HG03196 (cell line): ENCODE measurements at regions not wholly inside any gene's neighbourhood (a gene's known extent, or its start where the extent isn't known, plus 50 kb on each side); places are given as distances from the start of the nearest gene placed in this dataset.
"Not testable (repeated sequence)": the region's sequence is repeated elsewhere in the genome, so short reads cannot be mapped to it uniquely, and the experiment has no call there.

Experiments
- ATAC-seq: cut with Tn5 transposase; IDR thresholded peaks from one replicate; pipeline ENCODE4 v1.9.1; 2021; ENCODE audit not compliant: unreplicated experiment

DNA sequence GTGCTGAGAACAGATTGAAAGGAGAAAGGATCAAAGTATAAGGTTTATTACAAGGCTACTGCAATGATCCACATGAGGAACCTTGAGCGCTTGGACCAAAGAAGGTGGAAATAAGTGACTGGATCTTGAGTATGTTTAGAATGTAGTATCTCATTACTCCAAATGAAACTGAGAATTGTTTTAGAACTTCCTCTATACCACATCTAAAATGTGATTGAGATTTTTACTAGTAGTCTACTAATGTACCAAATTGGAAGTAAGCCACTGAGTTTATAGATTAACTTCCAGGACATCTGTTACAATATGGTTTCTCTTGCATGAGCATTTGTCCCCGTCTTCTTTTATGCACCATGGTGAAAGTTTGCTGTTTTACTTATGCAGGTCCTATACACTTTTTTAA, 300.5 kb downstream of the SUCLG1 start:
- ATAC-seq = no peak

DNA sequence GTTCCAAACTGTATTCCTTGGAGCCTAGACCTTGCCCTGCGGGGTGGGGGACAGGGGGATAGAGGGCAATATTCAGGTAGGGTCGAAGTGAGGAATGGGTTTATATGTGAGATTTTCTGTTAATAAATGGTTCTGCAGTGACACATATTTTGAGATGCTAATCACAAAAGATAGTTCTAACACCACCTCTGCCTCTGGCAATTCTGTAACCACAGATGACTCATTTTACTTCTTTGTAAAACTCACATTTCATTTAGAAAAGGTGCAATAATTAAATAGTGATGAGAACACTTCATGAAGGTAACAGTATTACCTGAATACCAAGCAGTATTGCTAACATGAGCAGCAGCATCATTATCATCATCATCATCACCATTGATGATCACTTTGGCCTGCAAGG, 306.6 kb downstream of the SUCLG1 start:
- no peak for ATAC-seq

- no peak for ATAC-seq
Measured at GRCh38 chr2:84144345-84144744, 314.7 kb downstream of the SUCLG1 start.

DNA sequence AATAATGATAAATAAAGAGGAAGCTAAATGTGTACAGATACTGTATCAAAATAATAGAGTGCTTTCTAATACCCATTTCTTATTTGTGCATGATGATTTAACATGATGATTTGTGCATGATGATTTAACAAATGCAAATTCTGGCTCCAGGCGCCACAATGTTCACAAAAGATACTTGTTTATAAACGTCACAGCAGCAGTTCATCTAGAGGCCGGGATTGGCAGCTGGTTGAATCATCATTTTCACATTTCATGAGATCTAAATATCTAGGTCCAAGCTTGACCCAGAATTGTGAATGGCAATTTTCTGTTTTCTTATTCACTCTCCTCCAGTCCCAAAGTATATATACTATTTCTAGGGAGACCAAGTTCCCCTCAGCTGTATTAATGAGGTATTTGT, 322.0 kb downstream of the SUCLG1 start:
- no peak for ATAC-seq

GRCh38 chr2:84132370-84132769, 326.7 kb downstream of the SUCLG1 start:
- no peak for ATAC-seq

DNA sequence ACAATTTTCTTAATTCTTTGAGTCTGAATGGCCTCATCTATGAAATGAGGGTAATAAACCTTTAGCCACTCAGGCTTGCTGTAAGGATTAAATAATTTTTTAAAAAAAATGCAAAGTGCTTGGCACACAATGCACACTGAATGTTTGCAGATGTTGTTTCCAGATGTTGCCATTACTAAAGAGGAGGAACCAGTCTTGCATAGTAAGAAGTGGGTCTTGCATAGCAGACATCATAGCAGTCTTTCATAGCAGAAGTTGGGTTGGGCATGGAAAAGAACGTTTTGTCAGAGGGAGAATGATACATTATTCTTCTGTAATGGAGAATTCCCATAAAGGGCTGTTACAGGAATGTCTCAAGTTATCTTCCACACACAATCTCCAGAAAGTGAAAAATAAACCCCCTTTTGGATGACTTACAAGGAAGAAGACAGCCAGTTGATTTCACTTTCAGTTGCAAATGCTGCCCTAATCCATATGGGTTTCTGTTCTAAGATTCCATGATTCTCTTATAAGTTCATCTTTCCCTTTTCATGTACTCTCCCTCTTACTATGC, 327.7 kb downstream of the SUCLG1 start:
- no peak for ATAC-seq

DNA sequence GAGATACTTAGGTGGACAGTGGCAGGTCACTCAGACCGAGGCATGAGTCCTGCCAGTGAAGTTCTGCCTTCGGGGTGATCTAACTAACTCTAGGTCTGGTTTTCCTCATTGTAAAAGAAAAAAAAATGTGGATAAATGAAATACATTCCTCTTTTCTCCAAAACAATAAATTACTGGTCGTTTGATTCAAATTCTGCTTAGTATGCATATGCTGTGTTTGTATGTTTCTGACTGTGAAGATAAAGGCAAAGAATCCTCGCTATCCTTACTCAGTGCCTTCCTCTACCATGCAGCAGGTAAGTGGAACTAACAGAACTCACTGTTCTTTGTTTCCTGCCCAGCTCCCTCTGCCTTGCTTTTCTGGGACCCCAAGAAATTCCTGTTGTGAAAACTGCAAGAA, 330.1 kb downstream of the SUCLG1 start:
- ATAC-seq = no peak

DNA sequence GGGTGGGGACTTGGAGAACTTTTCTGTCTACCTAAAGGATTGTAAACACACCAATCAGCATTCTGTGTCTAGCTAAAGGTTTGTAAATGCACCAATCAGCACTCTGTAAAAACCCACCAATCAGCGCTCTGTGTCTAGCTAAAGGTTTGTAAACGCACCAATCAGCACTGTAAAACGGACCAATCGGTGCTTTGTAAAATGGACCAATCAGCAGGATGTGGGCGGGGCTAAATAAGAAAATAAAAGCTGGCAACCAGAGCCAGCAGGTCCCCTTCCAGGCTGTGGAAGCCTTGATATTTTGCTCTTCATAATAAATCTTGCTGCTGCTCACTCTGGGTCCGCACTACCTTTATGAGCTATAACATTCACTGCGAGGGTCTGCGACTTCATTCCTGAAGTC, 331.3 kb downstream of the SUCLG1 start:
- ATAC-seq = not testable (repeated sequence)

DNA sequence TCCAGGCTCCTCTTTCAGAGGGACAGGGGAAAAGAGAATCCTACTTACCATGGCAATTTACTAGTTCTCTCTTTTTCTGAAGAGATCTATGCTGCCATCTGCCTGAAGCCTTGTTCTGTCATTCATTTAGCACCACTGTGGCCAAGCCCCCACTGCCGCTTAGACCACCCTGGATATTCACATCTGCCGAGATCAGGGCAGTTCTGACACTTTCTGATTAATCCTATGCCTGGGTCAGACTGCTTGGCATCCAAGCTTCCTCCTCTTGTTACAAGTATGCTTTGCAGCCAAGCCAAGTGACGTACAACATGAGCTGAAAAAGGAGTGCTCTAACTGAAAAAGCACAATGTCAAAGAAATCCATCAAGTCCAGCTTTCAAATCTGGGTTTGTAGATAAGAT, 332.6 kb downstream of the SUCLG1 start:
- no peak for ATAC-seq

GRCh38 chr2:84126084-84126483, 333.0 kb downstream of the SUCLG1 start:
- no peak for ATAC-seq

DNA sequence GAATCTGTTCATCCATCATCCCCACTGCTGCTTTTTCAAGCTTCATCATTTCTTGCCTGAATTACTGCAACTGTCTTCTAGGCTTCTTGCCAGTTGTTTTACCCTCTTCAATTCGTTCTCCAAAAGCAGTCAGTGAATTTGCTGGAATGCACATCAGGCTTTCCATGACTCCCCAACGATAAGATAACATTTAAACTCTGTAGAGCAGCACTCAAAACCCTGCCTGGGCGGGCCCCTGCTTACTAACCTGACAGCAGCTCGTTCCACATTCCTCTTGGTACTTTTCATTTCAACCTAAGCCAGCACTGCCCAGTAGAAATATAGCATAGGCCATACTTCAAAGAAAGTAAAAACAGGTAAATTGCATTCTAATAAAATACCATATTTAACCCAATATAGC, 342.9 kb downstream of the SUCLG1 start:
- ATAC-seq = no peak

DNA sequence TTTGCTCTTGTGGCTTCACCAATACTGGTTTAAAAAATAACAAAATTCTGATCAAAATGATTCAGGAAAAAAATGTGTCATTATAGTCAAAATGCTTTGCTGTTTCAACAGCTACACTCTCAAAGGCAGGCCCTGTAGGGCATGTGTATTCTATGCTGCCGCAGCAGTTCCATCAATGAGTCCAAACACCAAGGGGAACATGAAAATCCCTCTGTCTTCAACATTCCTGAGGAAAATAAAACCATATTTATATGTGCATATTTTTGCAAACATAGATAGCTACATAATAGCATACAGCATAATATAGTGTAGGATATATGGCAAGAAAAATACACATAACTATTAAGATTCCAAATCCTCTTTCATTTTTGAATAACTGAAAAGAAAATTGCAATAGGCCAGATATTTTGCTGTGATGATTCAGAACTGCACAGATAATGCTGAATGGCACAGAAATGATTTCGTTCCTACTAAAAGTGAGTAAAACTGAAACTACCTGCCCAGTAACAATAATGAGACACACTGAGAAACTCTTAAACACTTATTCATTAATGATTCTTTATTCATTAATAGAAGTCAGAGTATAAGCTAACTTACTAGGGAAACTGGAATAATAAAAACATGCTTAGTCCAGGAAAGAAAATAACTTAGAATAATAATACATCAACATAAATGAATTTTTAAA, 343.8 kb downstream of the SUCLG1 start:
- peak; percentile 99 for ATAC-seq

DNA sequence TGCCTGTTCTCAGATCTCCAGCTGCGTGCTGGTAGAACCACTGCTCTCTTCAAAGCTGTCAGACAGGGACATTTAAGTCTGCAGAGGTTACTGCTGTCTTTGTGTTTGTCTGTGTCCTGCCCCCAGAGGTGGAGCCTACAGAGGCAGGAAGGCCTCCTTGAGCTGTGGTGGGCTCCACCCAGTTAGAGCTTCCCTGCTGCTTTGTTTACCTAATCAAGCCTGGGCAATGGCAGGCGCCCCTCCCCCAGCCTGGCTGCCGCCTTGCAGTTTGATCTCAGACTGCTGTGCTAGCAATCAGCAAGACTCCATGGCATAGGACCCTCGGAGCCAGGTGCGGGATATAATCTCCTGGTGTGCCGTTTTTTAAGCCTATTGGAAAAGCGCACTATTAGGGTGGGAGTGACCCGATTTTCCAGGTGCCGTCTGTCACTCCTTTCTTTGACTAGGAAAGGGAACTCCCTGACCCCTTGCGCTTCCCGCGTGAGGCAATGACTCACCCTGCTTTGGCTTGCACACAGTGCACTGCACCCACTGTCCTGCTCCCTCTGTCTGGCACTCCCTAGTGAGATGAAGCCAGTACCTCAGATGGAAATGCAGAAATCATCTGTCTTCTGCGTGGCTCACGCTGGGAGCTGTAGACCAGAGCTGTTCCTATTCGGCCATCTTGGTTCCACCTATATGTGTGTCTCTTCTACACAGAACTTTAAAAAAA, 355.1 kb downstream of the SUCLG1 start:
- not testable (repeated sequence) for ATAC-seq

GRCh38 chr2:84102274-84102673, 356.8 kb downstream of the SUCLG1 start:
- ATAC-seq = no peak

GRCh38 chr2:84088656-84089055, 370.4 kb downstream of the SUCLG1 start:
- ATAC-seq = no peak

- ATAC-seq = no peak
Measured at GRCh38 chr2:84085562-84085961, 373.5 kb downstream of the SUCLG1 start.

- no peak for ATAC-seq
Measured at GRCh38 chr2:84084856-84085255, 374.2 kb downstream of the SUCLG1 start.

DNA sequence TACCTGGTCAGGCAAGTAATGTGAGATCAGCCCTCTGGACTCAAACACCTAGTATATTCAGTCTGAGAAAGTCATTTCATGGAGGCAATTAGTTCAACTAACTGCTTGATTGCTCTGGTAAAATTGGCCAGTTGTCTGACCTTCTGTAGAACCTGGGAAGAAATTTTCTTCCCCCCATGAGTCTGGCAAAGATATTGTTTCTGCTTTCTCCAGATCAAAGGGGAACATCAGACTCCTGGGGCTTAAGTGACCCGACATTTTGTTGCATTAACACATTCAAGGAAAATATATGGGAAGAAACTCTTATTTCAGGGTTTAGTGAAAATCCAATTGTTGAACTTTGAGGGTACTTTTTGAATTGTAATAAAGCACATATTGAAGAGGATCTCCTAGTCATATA, 375.1 kb downstream of the SUCLG1 start:
- ATAC-seq = no peak

- ATAC-seq = no peak
Measured at GRCh38 chr2:84078471-84078870, 380.6 kb downstream of the SUCLG1 start.

DNA sequence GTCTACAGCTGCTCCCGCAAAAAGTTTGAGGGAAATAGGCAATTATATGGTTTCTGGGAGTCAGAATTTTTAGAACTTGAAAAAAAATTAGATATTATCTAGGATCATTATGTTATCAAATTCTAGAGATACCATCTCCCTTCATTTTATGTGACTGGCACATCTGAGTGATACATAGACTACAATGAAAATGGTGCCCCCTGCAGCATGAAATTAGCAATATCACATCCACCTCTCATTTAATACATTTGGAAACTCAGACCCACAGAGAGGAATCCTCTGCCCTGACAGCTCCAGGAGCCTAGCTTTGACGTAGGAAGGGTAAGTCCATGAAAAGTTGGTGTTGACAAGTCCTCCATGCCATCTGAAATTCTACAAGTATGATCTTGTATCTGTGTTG, 381.6 kb downstream of the SUCLG1 start:
- no peak for ATAC-seq

GRCh38 chr2:84071050-84071449, 388.0 kb downstream of the SUCLG1 start:
- no peak for ATAC-seq

- no peak for ATAC-seq
Measured at GRCh38 chr2:84065857-84066256, 393.2 kb downstream of the SUCLG1 start.
